SK-MEL-5 (cell line): ENCODE measurements at regions not wholly inside any gene's neighbourhood (a gene's known extent, or its start where the extent isn't known, plus 50 kb on each side); places are given as distances from the start of the nearest gene placed in this dataset.

Source experiments
- DNase-seq: peaks from one replicate; pipeline ENCODE4 v3.0.0-alpha.2; 2016; ENCODE audit warnings: low read depth, low spot score
- in situ Hi-C: cut with HindIII; loops from 2 replicates; pipeline ENCODE4 v1.10.0; 2016; ENCODE audit warnings: low sequenced_read_pairs, high pct_unique_total_duplicates, low pct_unique_long_range_greater_than_20kb

DNA sequence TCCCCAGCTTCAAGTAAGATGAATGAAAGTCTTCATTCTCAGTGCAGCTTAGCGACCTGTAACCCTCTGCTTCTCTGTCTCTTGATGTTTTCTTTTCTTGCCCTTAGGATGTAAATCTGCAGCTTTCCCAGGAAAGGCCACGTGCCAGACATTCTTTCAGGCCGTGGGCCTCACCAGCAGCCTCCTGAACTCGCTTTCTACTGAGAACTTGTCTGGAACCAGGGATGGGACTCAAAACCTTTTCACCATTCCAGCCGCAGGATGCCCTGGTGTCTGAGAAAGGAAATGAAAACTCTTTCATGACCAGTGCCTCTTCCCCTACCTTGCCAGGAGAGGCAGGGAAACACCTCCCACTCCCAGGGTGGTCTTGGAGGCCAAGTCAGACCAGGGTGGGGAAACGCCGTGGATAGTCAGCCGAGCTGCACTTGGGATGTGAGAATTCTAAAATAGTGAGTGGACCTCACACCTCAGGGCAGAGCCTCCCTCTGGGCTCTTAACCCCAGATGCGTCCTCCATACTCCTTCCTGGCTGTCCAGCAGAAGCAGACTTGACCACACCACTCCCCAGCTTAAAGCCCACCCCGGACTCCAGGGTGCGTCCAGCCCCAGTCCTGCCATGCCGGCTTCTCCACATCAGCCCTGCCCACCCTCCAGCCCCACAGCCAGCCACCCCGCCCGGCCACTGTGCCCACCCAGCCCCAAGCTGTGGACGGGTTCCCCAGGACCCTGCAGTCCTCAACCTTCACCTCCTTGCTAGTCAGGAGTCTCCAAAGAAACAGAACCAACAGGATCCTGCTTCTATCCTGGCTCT, 115.5 kb downstream of the TWIST2 start:
- DNase-seq, result no peak
- in situ Hi-C loops, result no loop called here

- in situ Hi-C loops, result no loop called here
- DNase-seq, result no peak
Observed at GRCh38 chr2:238963971-238964328, 116.1 kb downstream of the TWIST2 start.

DNA sequence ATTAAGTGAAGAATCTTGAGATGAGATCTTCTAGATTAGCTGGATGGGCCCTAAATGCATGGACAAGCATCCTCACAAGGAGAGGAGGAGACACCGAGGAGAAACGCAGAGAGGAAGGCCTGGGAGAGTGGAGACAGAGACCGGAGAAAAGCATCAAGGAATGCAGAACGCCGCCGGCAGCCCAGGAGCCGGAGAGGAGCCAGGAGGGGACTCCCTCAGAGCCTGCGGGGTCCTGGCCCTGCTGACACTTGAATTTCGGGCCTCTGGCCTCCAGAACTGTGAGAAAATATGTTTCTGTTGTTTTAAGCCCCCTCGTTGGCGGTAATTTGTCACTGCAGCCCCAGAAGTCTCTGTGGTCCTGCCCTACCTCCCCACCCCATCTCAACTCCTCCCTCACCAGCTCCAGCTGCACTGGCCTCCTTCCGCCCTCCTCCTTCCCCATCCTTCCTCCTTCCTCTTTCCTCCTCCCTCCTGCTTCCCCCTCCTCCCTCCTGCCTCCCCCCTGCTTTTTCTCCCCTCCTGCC, 116.7 kb downstream of the TWIST2 start:
- in situ Hi-C loops, result no loop called here

DNA sequence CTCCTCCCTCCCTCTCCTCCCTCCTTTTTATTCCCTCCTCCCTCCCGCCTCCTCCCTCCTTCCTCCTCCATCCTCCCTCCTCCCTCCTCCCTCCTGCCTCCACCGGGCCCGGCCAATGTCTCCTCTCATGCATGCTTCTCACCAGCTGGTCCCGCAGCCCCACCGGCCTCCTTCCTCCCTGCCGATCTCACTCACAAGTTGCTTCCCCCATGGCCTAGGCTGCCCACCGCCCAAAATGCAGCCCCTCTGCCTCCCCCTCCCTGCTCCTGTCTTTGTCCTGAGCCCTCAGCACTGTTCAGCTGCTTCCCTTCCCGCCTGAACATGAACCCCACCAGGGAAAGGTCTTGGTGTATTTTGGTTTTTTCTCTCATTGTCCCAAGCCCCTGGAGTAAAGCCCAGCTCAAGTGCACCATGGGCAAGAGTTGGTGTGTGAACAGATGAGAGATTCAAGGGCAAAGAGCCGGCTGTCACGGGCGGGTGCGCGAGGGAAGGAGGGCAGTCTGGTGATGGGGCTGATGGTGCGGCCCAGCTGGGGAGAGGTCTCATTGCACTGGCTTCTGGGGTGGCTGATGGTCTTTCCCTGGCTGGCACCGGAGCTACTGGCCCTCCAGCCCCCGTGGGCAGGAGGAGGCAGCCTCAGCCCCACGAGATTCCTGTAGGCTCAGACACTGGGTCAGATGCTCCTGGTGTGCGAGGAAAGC, 117.6 kb downstream of the TWIST2 start:
- in situ Hi-C loops, result no loop called here
- DNase-seq, result no peak

More for the DNA sequence above, 116.7 kb downstream of the TWIST2 start:
- DNase-seq, result no peak

GRCh38 chr2:238966072-238966937, 118.4 kb downstream of the TWIST2 start:
- DNase-seq, result no peak
- in situ Hi-C loops, result no loop called here

DNA sequence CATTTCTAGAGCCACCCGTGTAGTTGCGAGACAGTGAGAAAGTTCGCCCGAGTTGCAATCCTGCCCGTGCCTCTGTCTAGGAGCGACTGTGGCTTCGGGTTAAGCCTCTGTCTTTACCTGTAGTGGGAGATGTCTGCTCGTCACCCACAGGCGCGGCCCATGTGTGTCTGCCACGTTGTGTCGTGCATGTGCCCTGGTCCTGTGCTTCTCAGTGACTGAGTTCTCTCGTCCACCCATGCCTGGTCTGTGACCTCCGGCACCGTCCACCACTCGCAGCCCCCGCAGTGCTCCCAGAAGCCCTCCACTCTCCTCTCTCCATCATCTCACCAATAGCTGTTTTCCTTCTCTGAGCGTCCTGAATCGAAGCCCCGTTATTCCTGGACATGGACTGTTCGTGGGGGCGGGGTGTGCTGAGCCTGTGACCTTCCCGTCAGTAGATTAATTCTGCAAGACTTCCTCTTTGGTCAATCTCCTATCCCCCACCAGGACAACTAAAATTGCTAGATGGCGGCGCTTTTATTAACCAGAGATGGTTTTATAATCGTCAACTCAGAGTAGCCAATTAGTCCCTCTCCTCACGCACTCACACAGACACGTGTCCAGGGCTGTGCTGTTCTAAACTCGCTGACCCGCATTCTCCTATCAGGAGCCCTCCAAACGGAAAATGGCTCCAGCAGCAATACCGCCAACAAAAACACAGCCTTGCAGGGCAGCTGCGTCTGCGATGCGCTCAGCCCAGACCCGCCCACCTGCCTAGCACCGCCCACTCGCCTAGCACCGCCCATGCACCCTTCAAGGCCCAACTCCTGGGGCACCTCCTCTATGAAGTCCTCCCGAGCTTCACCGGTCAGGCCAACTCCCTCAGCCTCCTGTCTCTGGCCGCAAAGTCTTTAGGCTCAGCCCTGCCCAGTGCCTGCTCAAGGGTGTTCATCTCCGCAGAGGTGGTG, 119.4 kb downstream of the TWIST2 start:
- DNase-seq, result no peak
- in situ Hi-C loops, result no loop called here

- DNase-seq, result no peak
- in situ Hi-C loops, result no loop called here
Observed at GRCh38 chr2:238967978-238968360, 120.1 kb downstream of the TWIST2 start.

DNA sequence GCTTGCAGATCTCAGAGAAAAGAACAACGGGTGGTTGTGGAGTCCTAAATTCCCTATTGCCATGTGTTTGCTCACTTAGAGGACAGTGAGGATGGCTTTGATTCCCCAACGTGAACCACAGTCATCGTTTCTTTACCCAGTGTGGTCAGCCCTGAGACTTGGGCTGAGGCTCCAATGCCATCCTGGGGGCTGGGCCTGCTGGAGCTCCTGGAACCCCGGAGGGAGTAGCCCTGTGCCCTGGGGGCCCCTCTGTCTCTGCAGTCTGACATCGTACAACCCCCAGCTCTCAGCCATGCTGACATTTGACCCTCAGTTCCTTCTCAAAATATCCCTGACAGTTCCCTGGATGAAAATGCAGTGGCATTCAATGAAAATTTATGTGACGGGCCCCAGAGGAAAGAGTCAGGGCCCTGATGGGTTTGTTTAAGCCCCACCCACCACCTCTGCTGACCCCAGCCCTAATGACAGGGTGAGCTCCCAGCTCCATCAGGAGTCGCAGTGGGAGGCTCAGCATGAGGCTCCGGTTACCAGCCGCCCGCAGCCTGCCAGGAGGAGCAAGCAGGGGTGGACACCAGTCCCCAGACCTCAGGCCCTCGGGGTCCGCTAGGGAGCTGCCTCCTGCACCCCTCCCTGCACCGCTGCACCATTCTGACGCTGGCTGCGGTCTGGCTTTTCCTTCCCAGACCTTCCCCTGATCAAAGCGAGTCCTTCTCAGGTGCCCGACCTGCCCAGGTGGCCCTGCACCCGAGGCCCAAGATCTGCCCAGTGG, 120.9 kb downstream of the TWIST2 start:
- in situ Hi-C loops, result no loop called here
- no peak for DNase-seq

DNA sequence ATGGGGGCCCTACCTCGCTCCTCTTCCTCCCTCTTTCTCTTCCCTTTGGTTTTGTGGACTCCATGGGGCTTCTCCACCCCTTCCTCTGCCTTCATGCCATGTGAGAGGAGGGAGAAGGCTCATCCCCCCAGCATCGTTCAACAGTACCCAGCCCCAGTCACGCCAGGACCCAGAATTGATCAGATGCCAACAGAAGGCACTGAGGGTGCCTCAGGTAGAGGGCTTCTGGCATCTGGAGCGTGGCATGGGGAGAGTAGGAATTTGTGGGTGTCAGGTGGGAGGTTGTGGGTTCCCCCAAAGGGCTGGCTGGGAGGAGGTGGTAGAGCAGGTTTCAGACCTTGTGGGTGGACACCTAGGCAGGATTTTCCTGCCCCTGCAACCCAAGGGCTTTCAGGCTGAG, 122.0 kb downstream of the TWIST2 start:
- in situ Hi-C loops, result no loop called here
- DNase-seq, result no peak

DNA sequence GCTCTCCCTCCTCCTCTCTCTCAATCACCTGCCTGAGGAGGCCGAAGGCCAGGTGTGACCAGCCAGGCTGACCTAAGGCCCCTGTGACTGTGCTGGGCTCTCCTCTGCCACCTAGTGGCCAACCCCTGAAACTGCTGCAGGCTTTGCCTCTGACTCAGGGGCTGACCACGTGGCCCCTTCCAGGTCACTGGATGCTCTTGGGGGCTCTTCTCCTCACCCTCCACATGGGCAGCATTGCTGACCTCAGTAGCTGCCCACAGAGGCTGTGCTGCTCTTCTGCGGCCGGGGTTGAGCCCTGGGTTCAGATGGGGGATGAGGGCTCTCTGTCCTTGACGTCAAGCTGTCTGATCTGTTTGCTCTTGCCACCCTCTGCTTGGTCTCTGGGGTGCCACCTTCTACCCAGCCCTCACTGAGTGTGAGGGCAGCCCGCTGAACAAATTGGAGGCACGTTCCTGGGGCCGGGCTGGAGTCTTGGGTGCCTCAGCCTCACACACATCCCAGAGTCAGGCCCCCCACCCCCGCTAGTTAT, 122.7 kb downstream of the TWIST2 start:
- in situ Hi-C loops, result no loop called here
- peak; percentile 63 for DNase-seq

GRCh38 chr2:238971318-238972145, 123.6 kb downstream of the TWIST2 start:
- no peak for DNase-seq
- in situ Hi-C loops, result no loop called here

GRCh38 chr2:238972146-238972445, 124.2 kb downstream of the TWIST2 start:
- no peak for DNase-seq
- in situ Hi-C loops, result no loop called here

DNA sequence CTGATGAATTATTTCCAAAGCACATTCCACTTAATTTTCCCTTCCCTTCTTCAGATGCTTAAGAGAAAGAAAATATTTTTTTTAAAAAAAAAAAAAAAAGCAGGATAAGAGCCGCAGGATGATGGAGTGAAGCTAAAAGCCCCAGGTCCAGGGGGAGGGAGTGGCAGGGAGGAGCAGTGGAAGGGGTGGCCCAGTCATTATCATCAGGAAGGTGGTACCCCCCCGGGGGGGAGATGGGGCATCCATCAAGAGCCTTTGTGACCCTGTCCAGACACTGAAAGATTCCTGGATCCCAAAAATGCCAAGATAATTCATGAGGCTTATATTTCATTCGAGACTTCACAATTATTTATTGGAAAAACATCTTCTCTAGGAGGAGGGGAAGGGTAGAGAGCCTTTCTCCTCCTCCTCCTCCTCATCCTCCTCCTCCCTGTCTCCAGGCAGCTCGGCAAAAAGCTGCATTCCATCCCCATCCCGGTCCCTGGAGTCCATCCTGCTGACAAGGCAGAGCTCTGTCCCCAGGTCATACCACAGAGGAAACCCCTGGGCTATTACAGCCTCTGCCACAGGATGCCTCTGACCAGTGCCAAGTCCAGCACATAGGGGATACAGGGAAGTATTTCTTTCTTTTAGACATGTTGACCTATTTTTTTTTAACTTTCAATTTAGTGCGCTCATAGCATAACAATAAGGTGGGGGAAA, 125.3 kb downstream of the TWIST2 start:
- DNase-seq, result no peak
- in situ Hi-C loops, result no loop called here

GRCh38 chr2:238974081-238974480, 126.2 kb downstream of the TWIST2 start:
- in situ Hi-C loops, result no loop called here
- DNase-seq, result no peak

- DNase-seq, result peak; percentile 54
- in situ Hi-C loops, result no loop called here
Observed at GRCh38 chr2:238974501-238975166, 126.7 kb downstream of the TWIST2 start.
